ENCODE measurements at regions not wholly inside any gene's neighbourhood (a gene's known extent, or its start where the extent isn't known, plus 50 kb on each side); places are given as distances from the start of the nearest gene placed in this dataset.

DNA sequence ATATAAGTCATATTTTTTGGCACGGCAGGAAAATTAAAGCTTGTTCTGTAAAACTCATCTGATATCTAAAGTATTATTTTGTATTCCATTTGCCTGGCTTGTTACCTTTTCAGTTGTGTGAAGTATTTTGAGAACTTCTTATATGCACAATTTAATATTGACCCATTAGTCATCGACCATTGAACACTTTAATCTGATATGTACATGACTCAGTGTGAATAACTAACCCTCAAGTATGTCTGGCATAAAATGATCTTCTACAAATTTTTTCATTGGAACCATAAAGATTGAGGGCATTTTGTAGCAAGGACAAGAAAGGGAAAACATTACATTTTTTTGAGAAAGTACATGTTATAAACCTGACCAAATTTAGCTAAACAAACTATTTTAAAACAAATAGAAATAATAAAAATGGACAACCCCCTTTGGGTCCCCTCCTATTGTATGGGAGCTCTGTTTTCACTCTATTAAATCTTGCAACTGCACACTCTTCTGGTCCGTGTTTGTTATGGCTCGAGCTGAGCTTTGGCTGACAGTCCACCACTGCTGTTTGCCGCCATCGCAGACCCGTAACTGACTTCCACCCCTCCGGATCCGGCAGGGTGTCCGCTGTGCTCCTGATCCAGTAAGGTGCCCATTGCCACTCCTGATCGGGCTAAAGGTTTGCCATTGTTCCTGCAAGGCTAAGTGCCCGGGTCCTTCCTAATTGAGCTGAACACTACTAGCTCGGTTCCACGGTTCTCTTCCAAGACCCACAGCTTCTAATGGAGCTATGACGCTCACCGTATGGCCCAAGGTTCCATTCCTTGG lies 118.8 kb downstream of the SLC6A15 start:
- H3K4me1 ChIP-seq, result no peaks in the 10 kb centered on the region
- H3K9me3 ChIP-seq, result no peaks in the 10 kb centered on the region
- 66 to 78% methylated on average over 16 of the region's 16 CpGs for WGBS, 2 donors
- H3K27ac ChIP-seq, result no peak overlapping the region
- FAIRE-seq (no peak), ATAC-seq (no peak), DNase-seq (peak in 1 of 6 donors; percentile 37)
- H3K27me3 ChIP-seq, result peaks cover 0 to 3% (median 0%) of the 10 kb centered on the region in 4 donors
- no peaks in the 10 kb centered on the region for H3K36me3 ChIP-seq
- TF ChIP-seq CTCF (IDR thresholded peaks at IDR 0.05), result no peak
- no peak overlapping the region for H3K4me3 ChIP-seq
- intact Hi-C loops (cut with DNase I), result no loop called here

DNA sequence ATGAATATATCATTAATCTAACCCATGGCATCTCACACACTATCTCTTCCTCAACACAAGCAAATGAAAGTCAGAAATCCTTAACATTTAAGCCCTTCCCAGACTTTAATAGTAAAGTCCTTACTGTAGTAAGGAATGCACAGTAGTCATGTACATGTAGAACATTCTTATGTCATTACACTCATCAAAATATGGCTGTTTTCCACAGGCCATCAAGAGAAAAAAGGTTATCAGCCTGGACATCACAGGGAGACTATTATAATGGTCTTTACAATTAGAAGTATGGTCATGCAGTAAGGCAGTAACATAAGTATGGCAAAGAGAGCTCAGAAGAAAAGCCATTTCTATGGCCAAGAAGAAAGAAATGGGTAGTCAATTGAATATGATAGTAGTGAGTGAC lies 121.2 kb downstream of the SLC6A15 start:
- FAIRE-seq, result no peak
- H3K27ac ChIP-seq, result no peak overlapping the region
- H3K4me3 ChIP-seq, result no peak overlapping the region
- TF ChIP-seq CTCF (IDR thresholded peaks at IDR 0.05), result no peak
- H3K36me3 ChIP-seq, result no peaks in the 10 kb centered on the region
- intact Hi-C loops (cut with DNase I), result no loop called here
- H3K9me3 ChIP-seq, result no peaks in the 10 kb centered on the region
- no peaks in the 10 kb centered on the region for H3K4me1 ChIP-seq
- ATAC-seq, result no peak
- H3K27me3 ChIP-seq, result peaks cover 0 to 3% (median 0%) of the 10 kb centered on the region in 4 donors
- no peak for DNase-seq

DNA sequence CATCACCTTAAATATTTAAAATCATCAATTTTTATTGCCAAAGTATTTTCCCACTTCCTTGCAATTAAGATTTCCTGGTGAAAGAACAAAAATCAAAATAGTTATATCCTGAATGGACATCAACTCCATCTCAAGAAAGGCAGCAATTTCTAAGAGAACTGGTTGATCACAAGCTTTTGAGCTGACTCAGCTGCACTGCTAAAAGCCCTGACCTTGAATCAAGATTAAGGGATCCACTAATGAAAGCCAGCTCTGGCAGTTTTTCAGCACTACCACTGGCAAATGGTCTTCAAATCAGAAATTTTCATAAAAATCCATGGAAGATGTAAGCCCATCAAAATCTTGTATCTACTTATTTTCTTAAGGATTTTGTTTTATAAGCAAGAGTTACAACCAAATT lies 123.4 kb downstream of the SLC6A15 start:
- Histone ChIP-seq H3K36me3 (no peaks in the 10 kb centered on the region), H3K4me1 (no peaks in the 10 kb centered on the region), H3K27me3 (peaks cover 0 to 3% (median 0%) of the 10 kb centered on the region in 4 donors), H3K27ac (no peak overlapping the region), H3K4me3 (no peak overlapping the region), H3K9me3 (no peaks in the 10 kb centered on the region)
- DNase-seq, result no peak
- TF ChIP-seq CTCF (IDR thresholded peaks at IDR 0.05), result no peak
- ATAC-seq, result no peak
- FAIRE-seq, result no peak
- intact Hi-C loops (cut with DNase I), result no loop called here

GRCh38 chr12:84787253-84787652 lies 125.3 kb downstream of the SLC6A15 start:
- 39 to 48% methylated on average over 2 of the region's 2 CpGs for WGBS, 2 donors
- Histone ChIP-seq H3K9me3 (no peaks in the 10 kb centered on the region), H3K4me1 (no peaks in the 10 kb centered on the region), H3K27ac (no peak overlapping the region), H3K36me3 (no peaks in the 10 kb centered on the region), H3K4me3 (no peak overlapping the region), H3K27me3 (peaks cover 0 to 3% (median 0%) of the 10 kb centered on the region in 4 donors)
- no peak for TF ChIP-seq CTCF (IDR thresholded peaks at IDR 0.05)
- ATAC-seq (no peak), FAIRE-seq (no peak), DNase-seq (no peak)
- intact Hi-C loops (cut with DNase I), result no loop called here

DNA sequence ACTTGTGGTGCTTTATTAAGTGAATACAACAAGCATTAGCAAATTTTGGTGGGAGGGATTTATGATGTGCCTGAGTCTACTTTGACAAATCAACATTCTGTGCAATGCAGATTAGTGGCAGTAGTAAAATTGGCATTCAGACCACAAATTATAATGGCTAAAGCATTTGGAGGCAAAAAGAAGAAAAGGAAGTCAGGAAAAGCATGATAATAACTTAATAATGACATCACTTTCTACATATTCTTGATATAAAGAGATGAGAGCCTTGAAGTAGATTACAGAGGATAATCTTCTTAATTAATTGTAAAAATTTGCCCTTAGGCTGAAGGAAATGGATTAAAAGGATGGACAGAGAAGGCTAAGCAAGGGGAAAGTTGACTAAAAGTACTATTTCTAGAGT lies 126.0 kb downstream of the SLC6A15 start:
- no peak for DNase-seq
- intact Hi-C loops (cut with DNase I), result no loop called here
- ATAC-seq, result no peak

More for the DNA sequence above, 126.0 kb downstream of the SLC6A15 start:
- Histone ChIP-seq H3K9me3 (no peaks in the 10 kb centered on the region), H3K4me3 (no peak overlapping the region), H3K36me3 (no peaks in the 10 kb centered on the region), H3K27me3 (peaks cover 0 to 3% (median 0%) of the 10 kb centered on the region in 4 donors), H3K4me1 (no peaks in the 10 kb centered on the region), H3K27ac (no peak overlapping the region)
- no peak for FAIRE-seq
- TF ChIP-seq CTCF (IDR thresholded peaks at IDR 0.05), result no peak

All from pancreas (tissue), 10 donors.